Adrenal gland (tissue), 9 donors: ENCODE measurements at regions not wholly inside any gene's neighbourhood (a gene's known extent, or its start where the extent isn't known, plus 50 kb on each side); places are given as distances from the start of the nearest gene placed in this dataset.

ENCODE experiments used
- DNase-seq, 7 donors: peaks; one replicate each; pipeline ENCODE4 v3.0.0-alpha.2; 2019 to 2020
- H3K27ac ChIP-seq, 5 donors: fragments of 200-600 bp; sonication (generic) in 4 of 5; 1 replicate in 3 of 5; 2 replicates in 2 of 5; pipeline versions ENCODE4 v1.5.1 to v1.8.0; 2016 to 2020; ENCODE audit warnings: mild to moderate bottlenecking in 1 of 5
- H3K27me3 ChIP-seq: fragments of 200-600 bp; 2 replicates; pipeline ENCODE4 v1.8.0; 2021
- H3K36me3 ChIP-seq, 2 donors: fragments of 200-600 bp; replicated peaks in 1 of 2; 1 replicate in 1 of 2; 2 replicates in 1 of 2; pipeline versions ENCODE4 v1.5.1 to v1.8.0; 2018 to 2022
- H3K4me1 ChIP-seq, 2 donors: fragments of 200-600 bp; replicated peaks in 1 of 2; 1 replicate in 1 of 2; 2 replicates in 1 of 2; pipeline versions ENCODE4 v1.5.1 to v1.8.0; 2018 to 2021
- H3K4me3 ChIP-seq, 4 donors: fragments of 200-600 bp; sonication (generic) in 3 of 4; one replicate each; pipeline ENCODE4 v1.5.1; 2016 to 2018
- H3K9me3 ChIP-seq, 3 donors: fragments of 200-600 bp; sonication (generic) in 1 of 3; replicated peaks in 1 of 3; 1 replicate in 2 of 3; 2 replicates in 1 of 3; pipeline versions ENCODE4 v1.5.1 to v1.8.0; 2016 to 2021
- CTCF ChIP-seq, 6 experiments: fragments of 450-650 bp in 4 of 6; fragments of 200-600 bp in 2 of 6; sonication (generic) in 1 of 6; IDR thresholded peaks; 1 replicate in 5 of 6; 2 replicates in 1 of 6; pipeline versions ENCODE4 v1.5.1 to v1.8.0; 2016 to 2021; ENCODE audit warnings: antibody characterized with exemption in 6 of 6, mild to moderate bottlenecking in 2 of 6, moderate library complexity in 1 of 6
- POLR2A ChIP-seq, 2 donors: fragments of 450-650 bp; IDR thresholded peaks; one replicate each; pipeline ENCODE4 v1.6.1; 2017; ENCODE audit warnings: antibody characterized with exemption in 2 of 2, mild to moderate bottlenecking in 2 of 2, moderate library complexity in 1 of 2
- WGBS, 4 donors: extraction: QIAGEN DNeasy Blood & Tissue Kit in 2 of 4; methylation state at CpG; one replicate each; pipeline versions ENCODE4 v1.1.5 to v1.1.7; 2013 to 2017; 5-methylcytosine and 5-hydroxymethylcytosine counted together
- intact Hi-C, 2 donors: fragments of 100-400 bp; cut with DNase I; formaldehyde crosslinking; loops; one replicate each; pipeline versions ENCODE4 v1.14.1 to v1.15.0; 2022 to 2023
- donor health status: healthy with polysubstance abuse.
- donor health status: Bipolar disorder and iron deficiency.
- donor health status: DM: yes; HTN: yes; CAD: no.
- donor health status: DM: no; HTN: no; CAD: no.
- donor health status: DM: no; HTN: no; CAD: no.

- H3K4me3 ChIP-seq = no peak overlapping the region
- intact Hi-C loops = no loop called here
- no peak for TF ChIP-seq POLR2A (IDR thresholded peaks at IDR 0.05)
- no peak for TF ChIP-seq CTCF (IDR thresholded peaks at IDR 0.05)
Observed at GRCh38 chr17:45692661-45693060, 91.5 kb upstream of the CRHR1 start.

DNA sequence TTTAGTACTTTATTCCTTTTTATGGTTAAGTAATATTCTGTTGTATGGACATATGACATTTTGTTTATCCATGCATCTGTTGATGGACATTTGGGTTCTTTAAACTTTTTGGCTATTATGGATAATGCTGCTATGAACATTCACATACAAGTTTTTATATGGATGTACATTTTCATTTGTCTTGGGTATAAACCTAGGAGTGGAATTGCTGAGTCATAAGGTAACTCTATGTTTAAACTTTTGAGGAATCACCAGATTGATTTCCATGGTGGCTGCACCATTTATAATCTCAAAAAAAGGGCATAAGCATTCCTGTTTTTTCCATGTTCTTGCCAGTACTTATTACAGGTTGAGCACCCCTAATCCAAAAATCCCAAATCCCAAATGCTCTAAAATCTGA lies 90.3 kb upstream of the CRHR1 start:
- no peaks in the 10 kb centered on the region for H3K36me3 ChIP-seq
- no peak for DNase-seq
- no peak overlapping the region for H3K4me3 ChIP-seq
- no peak for TF ChIP-seq CTCF (IDR thresholded peaks at IDR 0.05)
- no peak for TF ChIP-seq POLR2A (IDR thresholded peaks at IDR 0.05)
- H3K9me3 ChIP-seq = no peaks in the 10 kb centered on the region
- intact Hi-C loops = no loop called here
- no peaks in the 10 kb centered on the region for H3K4me1 ChIP-seq
- no peak overlapping the region for H3K27ac ChIP-seq
- peaks cover 6% of the 10 kb centered on the region for H3K27me3 ChIP-seq

More at GRCh38 chr17:45692661-45693060, 91.5 kb upstream of the CRHR1 start:
- Histone ChIP-seq H3K27me3 (peaks cover 6% of the 10 kb centered on the region), H3K36me3 (no peaks in the 10 kb centered on the region), H3K9me3 (no peaks in the 10 kb centered on the region), H3K4me1 (no peaks in the 10 kb centered on the region), H3K27ac (no peak overlapping the region)
- DNase-seq = no peak
- 58 to 78% (median 69%) methylated on average over 4 of the region's 4 CpGs for WGBS, 4 donors

DNA sequence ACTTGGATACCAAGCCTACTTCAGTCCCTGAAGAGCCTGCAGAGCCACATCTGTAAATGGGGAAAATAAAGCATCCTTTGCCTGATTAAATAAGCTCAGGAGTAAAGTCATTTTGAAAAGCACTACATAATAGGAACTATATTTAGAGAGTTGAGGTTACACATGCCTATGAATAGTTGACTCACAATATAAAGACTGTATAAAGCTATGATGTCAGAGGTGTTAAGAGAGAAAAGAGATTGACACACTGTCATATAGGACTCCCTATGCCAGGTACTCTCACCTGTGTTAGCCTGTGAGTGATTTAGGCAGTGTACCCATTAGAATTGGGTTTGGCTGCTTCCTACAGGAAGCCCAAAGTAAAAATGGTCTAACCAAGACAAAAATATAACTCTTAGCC lies 87.7 kb upstream of the CRHR1 start:
- peaks cover 6% of the 10 kb centered on the region for H3K27me3 ChIP-seq
- H3K9me3 ChIP-seq = no peaks in the 10 kb centered on the region
- TF ChIP-seq CTCF (IDR thresholded peaks at IDR 0.05) = no peak
- no peak overlapping the region for H3K27ac ChIP-seq
- intact Hi-C loops = no loop called here
- no peaks in the 10 kb centered on the region for H3K4me1 ChIP-seq
- no peaks in the 10 kb centered on the region for H3K36me3 ChIP-seq
- no peak for DNase-seq
- H3K4me3 ChIP-seq = no peak overlapping the region

DNA sequence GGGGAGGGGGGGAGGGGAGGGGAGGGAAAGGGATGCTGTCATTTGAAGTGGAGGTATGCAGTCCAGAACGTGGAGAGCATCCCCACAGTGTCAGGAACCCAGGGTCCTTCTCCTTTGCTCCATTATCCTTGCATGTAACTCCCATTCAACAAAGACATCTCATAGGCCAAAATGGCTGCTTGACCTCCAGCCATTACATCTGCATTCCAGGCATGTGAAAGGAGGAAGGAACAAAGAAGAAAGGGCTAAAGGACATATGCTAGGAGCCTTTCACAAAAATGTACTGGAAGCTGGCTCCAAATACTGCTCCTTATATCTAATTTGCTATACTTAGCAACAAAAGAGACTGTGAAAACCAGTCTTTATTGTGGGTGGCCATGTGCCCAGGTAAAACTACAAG lies 87.0 kb upstream of the CRHR1 start:
- no peaks in the 10 kb centered on the region for H3K36me3 ChIP-seq
- intact Hi-C loops = no loop called here
- 4 to 12% (median 7%) methylated on average over 1 of the region's 1 CpG for WGBS, 4 donors
- H3K9me3 ChIP-seq = no peaks in the 10 kb centered on the region
- peaks cover 4% of the 10 kb centered on the region for H3K27me3 ChIP-seq
- no peak for DNase-seq
- no peak for TF ChIP-seq POLR2A (IDR thresholded peaks at IDR 0.05)
- no peak for TF ChIP-seq CTCF (IDR thresholded peaks at IDR 0.05)
- H3K4me3 ChIP-seq = no peak overlapping the region
- no peaks in the 10 kb centered on the region for H3K4me1 ChIP-seq
- H3K27ac ChIP-seq = no peak overlapping the region
